SK-N-SH treated with all-trans-retinoic acid at 6 μM for 48 hours (cell line): ENCODE measurements at regions not wholly inside any gene's neighbourhood (a gene's known extent, or its start where the extent isn't known, plus 50 kb on each side); places are given as distances from the start of the nearest gene placed in this dataset.

Experiments
- ATAC-seq: fragments of 200-7000 bp; cut with Tn5 transposase; 3 replicates; pipeline ENCODE4 v1.9.1; 2020; ENCODE audit warnings: mild to moderate bottlenecking, moderate library complexity
- ARNTL ChIP-seq: fragments of 450-650 bp; formaldehyde crosslinking; IDR thresholded peaks from 2 replicates; pipeline ENCODE4 v1.5.0; 2020; ENCODE audit warnings: low read depth, mild to moderate bottlenecking, moderate library complexity, borderline replicate concordance
- BACH2 ChIP-seq: fragments of 250-450 bp; sonication (Bioruptor Pico); IDR thresholded peaks from 2 replicates; pipeline ENCODE4 v1.9.0; 2021; ENCODE audit warnings: mild to moderate bottlenecking, borderline replicate concordance
- CREB5 ChIP-seq: fragments of 250-450 bp; sonication (Bioruptor Pico); IDR thresholded peaks from 2 replicates; pipeline ENCODE4 v1.5.1; 2020; ENCODE audit warnings: low read depth, mild to moderate bottlenecking, moderate library complexity
- CSDC2 ChIP-seq: fragments of 250-450 bp; sonication (Bioruptor Pico); IDR thresholded peaks from 2 replicates; pipeline ENCODE4 v1.5.0; 2020; ENCODE audit warnings: mild to moderate bottlenecking, moderate library complexity
- CSRNP3 ChIP-seq: fragments of 250-450 bp; sonication (Bioruptor Pico); IDR thresholded peaks from 2 replicates; pipeline ENCODE4 v1.5.1; 2021; ENCODE audit warnings: mild to moderate bottlenecking, moderate library complexity
- GLIS3 ChIP-seq: fragments of 250-450 bp; sonication (Bioruptor Pico); IDR thresholded peaks from 2 replicates; pipeline ENCODE4 v1.5.0; 2020; ENCODE audit warnings: mild to moderate bottlenecking, moderate library complexity
- ISL1 ChIP-seq: fragments of 250-450 bp; sonication (Bioruptor Pico); IDR thresholded peaks from 2 replicates; pipeline ENCODE4 v2.1.2; 2022; ENCODE audit warnings: mild to moderate bottlenecking, moderate library complexity
- OSR1 ChIP-seq: fragments of 250-450 bp; sonication (Bioruptor Pico); IDR thresholded peaks from 2 replicates; pipeline ENCODE4 v1.8.0; 2022; ENCODE audit warnings: moderate library complexity, mild to moderate bottlenecking, inconsistent platforms
- PATZ1 ChIP-seq: fragments of 250-450 bp; sonication (Bioruptor Pico); IDR thresholded peaks from 2 replicates; pipeline ENCODE4 v1.8.0; 2020; ENCODE audit warnings: mild to moderate bottlenecking, moderate library complexity, borderline replicate concordance
- POU6F1 ChIP-seq: fragments of 250-450 bp; sonication (Bioruptor Pico); IDR thresholded peaks from 2 replicates; pipeline ENCODE4 v1.8.0; 2021; ENCODE audit warnings: low read depth, mild to moderate bottlenecking, moderate library complexity, borderline replicate concordance
- PPARA ChIP-seq: fragments of 250-450 bp; sonication (Bioruptor Pico); IDR thresholded peaks from 2 replicates; pipeline ENCODE4 v1.5.0; 2020; ENCODE audit warnings: mild to moderate bottlenecking, borderline replicate concordance
- SNAI2 ChIP-seq: fragments of 250-450 bp; sonication (Bioruptor Pico); IDR thresholded peaks from 2 replicates; pipeline ENCODE4 v1.5.0; 2020; ENCODE audit warnings: mild to moderate bottlenecking, moderate library complexity
- TCF4 ChIP-seq: fragments of 250-450 bp; sonication (Bioruptor Pico); IDR thresholded peaks from 2 replicates; pipeline ENCODE4 v1.8.0; 2021; ENCODE audit warnings: mild to moderate bottlenecking, moderate library complexity, borderline replicate concordance
- TOX ChIP-seq: fragments of 250-450 bp; sonication (Bioruptor Pico); IDR thresholded peaks from 2 replicates; pipeline ENCODE4 v1.8.0; 2021; ENCODE audit warnings: mild to moderate bottlenecking, moderate library complexity, borderline replicate concordance
- ZC3H10 ChIP-seq: fragments of 250-450 bp; sonication (Bioruptor Pico); IDR thresholded peaks from 2 replicates; pipeline ENCODE4 v1.5.1; 2021; ENCODE audit warnings: mild to moderate bottlenecking, moderate library complexity
- ZFP30 ChIP-seq: fragments of 450-650 bp; formaldehyde crosslinking; IDR thresholded peaks from 2 replicates; pipeline ENCODE4 v1.5.0; 2022; ENCODE audit warnings: mild to moderate bottlenecking, moderate library complexity
- ZNF565 ChIP-seq: fragments of 450-650 bp; formaldehyde crosslinking; conservative IDR thresholded peaks from 2 replicates; pipeline ENCODE4 v1.5.0; 2020; ENCODE audit warnings: low read depth, mild to moderate bottlenecking, moderate library complexity
- ZNF70 ChIP-seq: fragments of 450-650 bp; formaldehyde crosslinking; IDR thresholded peaks from 2 replicates; pipeline ENCODE4 v1.5.0; 2020; ENCODE audit warnings: mild to moderate bottlenecking, moderate library complexity
- ZNF8 ChIP-seq: fragments of 450-650 bp; formaldehyde crosslinking; IDR thresholded peaks from 2 replicates; pipeline ENCODE4 v1.5.0; 2020; ENCODE audit warnings: mild to moderate bottlenecking, moderate library complexity

GRCh38 chr2:21658907-21659477 is 535.2 kb downstream of the TDRD15 start:
- ATAC-seq, result no peak
- no peak for TF ChIP-seq GLIS3 (CRISPR knock-in tag)
- TF ChIP-seq ZC3H10 (CRISPR knock-in tag), result no peak
- no peak for TF ChIP-seq CSRNP3 (CRISPR knock-in tag)
- TF ChIP-seq PPARA (CRISPR knock-in tag), result no peak
- TF ChIP-seq CREB5, result no peak
- TF ChIP-seq OSR1 (CRISPR knock-in tag), result no peak
- no peak for TF ChIP-seq TCF4 (CRISPR knock-in tag)

- ATAC-seq, result no peak
Measured at GRCh38 chr2:21664083-21664482, 540.3 kb downstream of the TDRD15 start.

GRCh38 chr2:21667638-21668037 is 543.9 kb downstream of the TDRD15 start:
- no peak for ATAC-seq
- TF ChIP-seq OSR1 (CRISPR knock-in tag) (no peak), TOX (CRISPR knock-in tag) (no peak), ISL1 (no peak), ZNF8 (CRISPR knock-in tag) (no peak), CSDC2 (CRISPR knock-in tag) (no peak), ARNTL (CRISPR knock-in tag) (no peak), POU6F1 (CRISPR knock-in tag) (no peak), PPARA (CRISPR knock-in tag) (no peak), BACH2 (CRISPR knock-in tag) (no peak), ZNF70 (CRISPR knock-in tag) (no peak), SNAI2 (no peak), CREB5 (no peak), ZNF565 (CRISPR knock-in tag) (no peak), PATZ1 (CRISPR knock-in tag) (no peak), GLIS3 (CRISPR knock-in tag) (no peak)

More at GRCh38 chr2:21664083-21664482, 540.3 kb downstream of the TDRD15 start:
- TF ChIP-seq ZFP30 (CRISPR knock-in tag), result no peak
- TF ChIP-seq CSRNP3 (CRISPR knock-in tag), result no peak
- TF ChIP-seq PATZ1 (CRISPR knock-in tag), result no peak
- TF ChIP-seq, all 23 proteins: peak for 0
